Activated CD8-positive, alpha-beta T cell treated with anti-CD3 and anti-CD28 coated beads, Interleukin-2, amount 10 ng/mL, durations not matched to agents 7 days and 5 days (primary cell): ENCODE measurements at regions not wholly inside any gene's neighbourhood (a gene's known extent, or its start where the extent isn't known, plus 50 kb on each side); places are given as distances from the start of the nearest gene placed in this dataset.

Source experiments
- ATAC-seq: fragments of 150-1000 bp; cut with Tn5 transposase; one replicate; pipeline ENCODE4 v1.10.0; 2021; ENCODE audit warnings: moderate library complexity
- CTCF ChIA-PET: fragments of 350-600 bp; sonication (Branson Sonifier 250); formaldehyde crosslinking; loops from one replicate; lab custom pipeline; 2021; ENCODE audit warnings: antibody characterized with exemption; lab: Charles Lee
- POLR2A ChIA-PET: fragments of 350-600 bp; sonication (Branson Sonifier 250); formaldehyde crosslinking; loops from one replicate; lab custom pipeline; 2021; ENCODE audit warnings: antibody characterized with exemption; lab: Charles Lee
- DNase-seq: peaks from one replicate; pipeline ENCODE4 v3.0.0-alpha.2; 2020
- H3K27ac Mint-ChIP-seq: one replicate; pipeline ENCODE4 v1.8.0; 2021; ENCODE audit warnings: mild to moderate bottlenecking, mixed read lengths
- H3K27me3 Mint-ChIP-seq: one replicate; pipeline ENCODE4 v1.8.0; 2021; ENCODE audit warnings: low read depth, mixed read lengths
- H3K36me3 Mint-ChIP-seq: one replicate; pipeline ENCODE4 v1.8.0; 2021; ENCODE audit warnings: low read depth, mixed read lengths
- H3K4me1 Mint-ChIP-seq: one replicate; pipeline ENCODE4 v1.8.0; 2021; ENCODE audit warnings: low read depth, mixed read lengths
- H3K4me3 Mint-ChIP-seq: one replicate; pipeline ENCODE4 v1.8.0; 2021; ENCODE audit warnings: mild to moderate bottlenecking, mixed read lengths
- H3K9me3 Mint-ChIP-seq: one replicate; pipeline ENCODE4 v1.8.0; 2022; ENCODE audit warnings: mixed read lengths; ENCODE audit not compliant: insufficient read depth

GRCh38 chr1:96333522-96334235 lies 387.9 kb upstream of the PTBP2 start:
- Mint-ChIP-seq H3K27me3 (no peaks in the 10 kb centered on the region), H3K4me3 (no peak overlapping the region), H3K36me3 (no peaks in the 10 kb centered on the region), H3K4me1 (no peaks in the 10 kb centered on the region), H3K27ac (no peak overlapping the region), H3K9me3 (no peaks in the 10 kb centered on the region)
- POLR2A ChIA-PET = no interaction called here
- DNase-seq (no peak), ATAC-seq (no peak)
- CTCF ChIA-PET = interaction anchor here (0.6 kb wide), 1 partner anchor 784 kb away, joined by 3 read pairs; no protein-coding TSS in a partner anchor

- H3K4me3 Mint-ChIP-seq = no peak overlapping the region
- ChIA-PET POLR2A (no interaction called here), CTCF (no interaction called here)
- H3K4me1 Mint-ChIP-seq = no peaks in the 10 kb centered on the region
- no peaks in the 10 kb centered on the region for H3K9me3 Mint-ChIP-seq
- no peak for DNase-seq
- ATAC-seq = no peak
- H3K36me3 Mint-ChIP-seq = no peaks in the 10 kb centered on the region
- H3K27ac Mint-ChIP-seq = no peak overlapping the region
- no peaks in the 10 kb centered on the region for H3K27me3 Mint-ChIP-seq
Measured at GRCh38 chr1:96334236-96334557, 387.4 kb upstream of the PTBP2 start.

- DNase-seq = no peak
- Mint-ChIP-seq H3K4me1 (no peaks in the 10 kb centered on the region), H3K27ac (no peak overlapping the region), H3K36me3 (no peaks in the 10 kb centered on the region), H3K9me3 (no peaks in the 10 kb centered on the region), H3K27me3 (no peaks in the 10 kb centered on the region), H3K4me3 (no peak overlapping the region)
- CTCF ChIA-PET = no interaction called here
- POLR2A ChIA-PET = no interaction called here
- ATAC-seq = no peak
Measured at GRCh38 chr1:96338622-96339021, 383.0 kb upstream of the PTBP2 start.

GRCh38 chr1:96340686-96341085 lies 380.9 kb upstream of the PTBP2 start:
- ChIA-PET CTCF (no interaction called here), POLR2A (no interaction called here)
- Mint-ChIP-seq H3K36me3 (no peaks in the 10 kb centered on the region), H3K27me3 (no peaks in the 10 kb centered on the region), H3K27ac (no peak overlapping the region), H3K4me3 (no peak overlapping the region), H3K4me1 (no peaks in the 10 kb centered on the region), H3K9me3 (no peaks in the 10 kb centered on the region)
- DNase-seq = no peak
- no peak for ATAC-seq

- no peak for DNase-seq
Measured at GRCh38 chr1:96346719-96347118, 374.9 kb upstream of the PTBP2 start.

GRCh38 chr1:96349896-96350295 lies 371.7 kb upstream of the PTBP2 start:
- POLR2A ChIA-PET = no interaction called here
- DNase-seq = no peak
- Mint-ChIP-seq H3K27me3 (no peaks in the 10 kb centered on the region), H3K27ac (no peak overlapping the region), H3K36me3 (no peaks in the 10 kb centered on the region), H3K4me3 (no peak overlapping the region), H3K9me3 (no peaks in the 10 kb centered on the region), H3K4me1 (no peaks in the 10 kb centered on the region)
- ATAC-seq = no peak
- CTCF ChIA-PET = no interaction called here

More at GRCh38 chr1:96346719-96347118, 374.9 kb upstream of the PTBP2 start:
- H3K27ac Mint-ChIP-seq = no peak overlapping the region
- ChIA-PET POLR2A (no interaction called here), CTCF (no interaction called here)
- H3K9me3 Mint-ChIP-seq = no peaks in the 10 kb centered on the region
- H3K4me3 Mint-ChIP-seq = no peak overlapping the region
- no peaks in the 10 kb centered on the region for H3K27me3 Mint-ChIP-seq
- H3K4me1 Mint-ChIP-seq = no peaks in the 10 kb centered on the region
- no peaks in the 10 kb centered on the region for H3K36me3 Mint-ChIP-seq
- ATAC-seq = no peak

GRCh38 chr1:96352733-96353132 lies 368.9 kb upstream of the PTBP2 start:
- no peaks in the 10 kb centered on the region for H3K36me3 Mint-ChIP-seq
- no peak overlapping the region for H3K27ac Mint-ChIP-seq
- H3K4me1 Mint-ChIP-seq = no peaks in the 10 kb centered on the region
- no peaks in the 10 kb centered on the region for H3K9me3 Mint-ChIP-seq
- CTCF ChIA-PET = no interaction called here
- POLR2A ChIA-PET = no interaction called here
- no peaks in the 10 kb centered on the region for H3K27me3 Mint-ChIP-seq
- ATAC-seq (no peak), DNase-seq (no peak)
- no peak overlapping the region for H3K4me3 Mint-ChIP-seq

GRCh38 chr1:96355521-96355920 lies 366.1 kb upstream of the PTBP2 start:
- Mint-ChIP-seq H3K4me1 (no peaks in the 10 kb centered on the region), H3K9me3 (no peaks in the 10 kb centered on the region), H3K36me3 (no peaks in the 10 kb centered on the region), H3K27me3 (no peaks in the 10 kb centered on the region), H3K4me3 (no peak overlapping the region), H3K27ac (no peak overlapping the region)
- ChIA-PET CTCF (no interaction called here), POLR2A (interaction anchor here (0.6 kb wide), 1 partner anchor 245 kb away, joined by 3 read pairs; no protein-coding TSS in a partner anchor)
- no peak for DNase-seq
- no peak for ATAC-seq

GRCh38 chr1:96355961-96356360 lies 365.6 kb upstream of the PTBP2 start:
- POLR2A ChIA-PET = no interaction called here
- ATAC-seq = no peak
- H3K27me3 Mint-ChIP-seq = no peaks in the 10 kb centered on the region
- H3K9me3 Mint-ChIP-seq = no peaks in the 10 kb centered on the region
- DNase-seq = no peak
- CTCF ChIA-PET = no interaction called here
- H3K4me3 Mint-ChIP-seq = no peak overlapping the region
- no peak overlapping the region for H3K27ac Mint-ChIP-seq
- no peaks in the 10 kb centered on the region for H3K4me1 Mint-ChIP-seq
- H3K36me3 Mint-ChIP-seq = no peaks in the 10 kb centered on the region

- Mint-ChIP-seq H3K27ac (no peak overlapping the region), H3K4me1 (no peaks in the 10 kb centered on the region), H3K27me3 (no peaks in the 10 kb centered on the region), H3K4me3 (no peak overlapping the region), H3K9me3 (no peaks in the 10 kb centered on the region), H3K36me3 (no peaks in the 10 kb centered on the region)
- ChIA-PET POLR2A (no interaction called here), CTCF (no interaction called here)
- DNase-seq (no peak), ATAC-seq (no peak)
Measured at GRCh38 chr1:96357141-96357765, 364.3 kb upstream of the PTBP2 start.

- POLR2A ChIA-PET = no interaction called here
- no peak overlapping the region for H3K27ac Mint-ChIP-seq
- H3K4me1 Mint-ChIP-seq = peaks cover 5% of the 10 kb centered on the region
- no peaks in the 10 kb centered on the region for H3K27me3 Mint-ChIP-seq
- no peak for ATAC-seq
- no peak overlapping the region for H3K4me3 Mint-ChIP-seq
- H3K36me3 Mint-ChIP-seq = no peaks in the 10 kb centered on the region
- CTCF ChIA-PET = no interaction called here
- no peak for DNase-seq
- no peaks in the 10 kb centered on the region for H3K9me3 Mint-ChIP-seq
Measured at GRCh38 chr1:96358057-96358456, 363.5 kb upstream of the PTBP2 start.

GRCh38 chr1:96360036-96360795 lies 361.4 kb upstream of the PTBP2 start:
- Mint-ChIP-seq H3K36me3 (no peaks in the 10 kb centered on the region), H3K27ac (no peak overlapping the region), H3K9me3 (no peaks in the 10 kb centered on the region), H3K4me3 (no peak overlapping the region), H3K27me3 (no peaks in the 10 kb centered on the region), H3K4me1 (peaks cover 5% of the 10 kb centered on the region)
- ChIA-PET CTCF (no interaction called here), POLR2A (no interaction called here)
- no peak for DNase-seq
- no peak for ATAC-seq
